Tibial nerve (tissue), 4 donors: ENCODE measurements at regions not wholly inside any gene's neighbourhood (a gene's known extent, or its start where the extent isn't known, plus 50 kb on each side); places are given as distances from the start of the nearest gene placed in this dataset.

Source experiments
- DNase-seq, 2 donors: peaks; one replicate each; pipeline ENCODE4 v3.0.0-alpha.2; 2019; ENCODE audit warnings: low spot score in 2 of 2
- H3K27ac ChIP-seq, 4 donors: fragments of 200-600 bp; sonication (generic) in 3 of 4; one replicate each; pipeline ENCODE4 v1.5.1; 2017 to 2019; ENCODE audit warnings: mild to moderate bottlenecking in 1 of 4
- H3K27me3 ChIP-seq, 2 donors: fragments of 200-600 bp; sonication (generic) in 1 of 2; one replicate each; pipeline versions ENCODE4 v1.5.1 to v1.6.0; 2017 to 2019
- H3K36me3 ChIP-seq, 3 donors: fragments of 200-600 bp; sonication (generic); one replicate each; pipeline ENCODE4 v1.5.1; 2018 to 2019
- H3K4me1 ChIP-seq, 4 donors: fragments of 200-600 bp; sonication (generic) in 3 of 4; one replicate each; pipeline ENCODE4 v1.5.1; 2017 to 2019
- H3K4me3 ChIP-seq, 4 donors: fragments of 200-600 bp; sonication (generic) in 3 of 4; one replicate each; pipeline ENCODE4 v1.5.1; 2017 to 2019; ENCODE audit warnings: mild to moderate bottlenecking in 1 of 4, moderate library complexity in 1 of 4
- H3K9me3 ChIP-seq, 4 donors: fragments of 200-600 bp; sonication (generic) in 3 of 4; one replicate each; pipeline ENCODE4 v1.5.1; 2017 to 2019
- EP300 ChIP-seq, 2 donors: sonication (generic); formaldehyde crosslinking; IDR thresholded peaks; one replicate each; pipeline ENCODE4 v1.6.1; 2017; ENCODE audit warnings: antibody characterized with exemption in 2 of 2, mild to moderate bottlenecking in 1 of 2
- POLR2A ChIP-seq, 2 donors: fragments of 450-650 bp; IDR thresholded peaks; one replicate each; pipeline ENCODE4 v1.6.1; 2017; ENCODE audit warnings: antibody characterized with exemption in 2 of 2, mild to moderate bottlenecking in 2 of 2, moderate library complexity in 2 of 2
- WGBS, 2 donors: methylation state at CpG; one replicate each; pipeline ENCODE4 v1.1.5; 2018; 5-methylcytosine and 5-hydroxymethylcytosine counted together
- TF ChIP-seq, protein P1 (sequence below), 5 experiments: fragments of 200-600 bp in 3 of 5; fragments of 450-650 bp in 2 of 5; sonication (generic) in 3 of 5; IDR thresholded peaks; one replicate each; pipeline ENCODE4 v1.5.1; 2016 to 2019; ENCODE audit warnings: antibody characterized with exemption in 5 of 5, mild to moderate bottlenecking in 3 of 5, moderate library complexity in 2 of 5

- Histone ChIP-seq H3K4me3 (no peak overlapping the region), H3K4me1 (peaks cover 0 to 8% (median 1%) of the 10 kb centered on the region in 4 donors), H3K36me3 (no peaks in the 10 kb centered on the region), H3K27ac (no peak overlapping the region), H3K27me3 (no peaks in the 10 kb centered on the region), H3K9me3 (no peaks in the 10 kb centered on the region)
- DNase-seq, result no peak
- 59% methylated on average over 4 of the region's 4 CpGs for WGBS, 2 donors
- TF ChIP-seq POLR2A (IDR thresholded peaks at IDR 0.05) (no peak), EP300 (IDR thresholded peaks at IDR 0.05) (no peak)
- TF ChIP-seq, protein P1, sequence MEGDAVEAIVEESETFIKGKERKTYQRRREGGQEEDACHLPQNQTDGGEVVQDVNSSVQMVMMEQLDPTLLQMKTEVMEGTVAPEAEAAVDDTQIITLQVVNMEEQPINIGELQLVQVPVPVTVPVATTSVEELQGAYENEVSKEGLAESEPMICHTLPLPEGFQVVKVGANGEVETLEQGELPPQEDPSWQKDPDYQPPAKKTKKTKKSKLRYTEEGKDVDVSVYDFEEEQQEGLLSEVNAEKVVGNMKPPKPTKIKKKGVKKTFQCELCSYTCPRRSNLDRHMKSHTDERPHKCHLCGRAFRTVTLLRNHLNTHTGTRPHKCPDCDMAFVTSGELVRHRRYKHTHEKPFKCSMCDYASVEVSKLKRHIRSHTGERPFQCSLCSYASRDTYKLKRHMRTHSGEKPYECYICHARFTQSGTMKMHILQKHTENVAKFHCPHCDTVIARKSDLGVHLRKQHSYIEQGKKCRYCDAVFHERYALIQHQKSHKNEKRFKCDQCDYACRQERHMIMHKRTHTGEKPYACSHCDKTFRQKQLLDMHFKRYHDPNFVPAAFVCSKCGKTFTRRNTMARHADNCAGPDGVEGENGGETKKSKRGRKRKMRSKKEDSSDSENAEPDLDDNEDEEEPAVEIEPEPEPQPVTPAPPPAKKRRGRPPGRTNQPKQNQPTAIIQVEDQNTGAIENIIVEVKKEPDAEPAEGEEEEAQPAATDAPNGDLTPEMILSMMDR (IDR thresholded peaks at IDR 0.05), result no peak
These were observed 83.2 kb upstream of the ARHGAP24 start for GRCh38 chr4:85391589-85392410.

GRCh38 chr4:85393201-85393600 lies 81.7 kb upstream of the ARHGAP24 start:
- no peak overlapping the region for H3K27ac ChIP-seq
- no peak for DNase-seq
- no peaks in the 10 kb centered on the region for H3K27me3 ChIP-seq
- 89 to 90% methylated on average over 3 of the region's 3 CpGs for WGBS, 2 donors
- no peaks in the 10 kb centered on the region for H3K36me3 ChIP-seq
- TF ChIP-seq EP300 (IDR thresholded peaks at IDR 0.05), result no peak
- TF ChIP-seq, protein P1 (IDR thresholded peaks at IDR 0.05), result no peak
- TF ChIP-seq POLR2A (IDR thresholded peaks at IDR 0.05), result no peak
- H3K9me3 ChIP-seq, result no peaks in the 10 kb centered on the region
- H3K4me3 ChIP-seq, result no peak overlapping the region
- H3K4me1 ChIP-seq, result peaks cover 0 to 8% (median 1%) of the 10 kb centered on the region in 4 donors

- Histone ChIP-seq H3K4me1 (no peaks in the 10 kb centered on the region), H3K27me3 (no peaks in the 10 kb centered on the region), H3K27ac (no peak overlapping the region), H3K9me3 (no peaks in the 10 kb centered on the region), H3K36me3 (no peaks in the 10 kb centered on the region), H3K4me3 (no peak overlapping the region)
- no peak for TF ChIP-seq EP300 (IDR thresholded peaks at IDR 0.05)
- TF ChIP-seq POLR2A (IDR thresholded peaks at IDR 0.05), result no peak
- TF ChIP-seq, protein P1 (IDR thresholded peaks at IDR 0.05), result no peak
- DNase-seq, result no peak
- WGBS, 2 donors, result 71 to 72% methylated on average over 1 of the region's 1 CpG
These were observed 76.7 kb upstream of the ARHGAP24 start for GRCh38 chr4:85398276-85398675.

DNA sequence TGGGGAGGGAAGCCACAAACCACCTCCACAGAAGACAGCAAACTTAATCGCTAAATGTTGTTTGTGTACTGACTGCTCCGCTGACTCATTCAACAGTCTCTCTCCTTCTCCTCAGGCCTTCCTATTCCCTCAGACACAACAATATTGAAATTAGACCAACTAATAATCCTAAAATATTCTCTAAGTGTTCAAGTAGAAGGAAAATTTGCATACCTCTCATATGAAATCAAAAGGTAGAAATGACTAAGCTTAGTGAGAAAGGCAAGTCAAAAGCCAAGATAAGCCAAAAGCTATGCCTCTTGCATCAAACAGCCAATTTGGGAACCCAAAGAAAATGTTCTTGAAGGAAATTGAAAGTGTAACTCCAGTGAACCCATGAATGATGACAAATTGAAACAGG lies 75.7 kb upstream of the ARHGAP24 start:
- H3K9me3 ChIP-seq, result no peaks in the 10 kb centered on the region
- no peaks in the 10 kb centered on the region for H3K36me3 ChIP-seq
- no peak for TF ChIP-seq EP300 (IDR thresholded peaks at IDR 0.05)
- TF ChIP-seq, protein P1 (IDR thresholded peaks at IDR 0.05), result no peak
- TF ChIP-seq POLR2A (IDR thresholded peaks at IDR 0.05), result no peak
- no peak for DNase-seq
- WGBS, 2 donors, result 93 to 95% methylated on average over 2 of the region's 2 CpGs
- H3K4me3 ChIP-seq, result no peak overlapping the region
- H3K4me1 ChIP-seq, result no peaks in the 10 kb centered on the region
- H3K27ac ChIP-seq, result no peak overlapping the region
- H3K27me3 ChIP-seq, result no peaks in the 10 kb centered on the region

DNA sequence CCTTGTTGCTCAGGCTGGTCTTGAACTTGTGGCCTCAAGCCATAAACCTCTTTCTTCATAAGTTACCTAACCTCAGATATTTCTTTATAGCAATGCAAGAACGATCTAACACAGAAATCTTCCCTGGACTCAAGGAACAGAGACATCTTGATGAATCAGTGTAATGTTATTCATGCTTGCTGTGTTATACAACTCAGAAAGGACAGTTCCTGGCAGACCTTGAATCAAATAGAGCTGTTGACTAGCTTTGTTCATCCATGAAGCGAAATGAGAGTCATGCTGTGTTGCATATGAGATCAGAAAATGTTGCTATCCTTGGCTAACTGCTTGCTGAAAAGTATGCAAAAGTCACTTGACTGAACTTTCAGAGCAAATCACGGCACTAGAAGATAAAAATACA lies 72.6 kb upstream of the ARHGAP24 start:
- DNase-seq, result no peak
- Histone ChIP-seq H3K27me3 (no peaks in the 10 kb centered on the region), H3K36me3 (no peaks in the 10 kb centered on the region), H3K27ac (no peak overlapping the region), H3K4me3 (no peak overlapping the region), H3K4me1 (no peaks in the 10 kb centered on the region), H3K9me3 (no peaks in the 10 kb centered on the region)
- TF ChIP-seq EP300 (IDR thresholded peaks at IDR 0.05) (no peak), POLR2A (IDR thresholded peaks at IDR 0.05) (no peak)
- TF ChIP-seq, protein P1 (IDR thresholded peaks at IDR 0.05), result no peak
- WGBS, 2 donors, result 31 to 58% methylated on average over 3 of the region's 3 CpGs
